ENCODE measurements at regions not wholly inside any gene's neighbourhood (a gene's known extent, or its start where the extent isn't known, plus 50 kb on each side); places are given as distances from the start of the nearest gene placed in this dataset.

DNA sequence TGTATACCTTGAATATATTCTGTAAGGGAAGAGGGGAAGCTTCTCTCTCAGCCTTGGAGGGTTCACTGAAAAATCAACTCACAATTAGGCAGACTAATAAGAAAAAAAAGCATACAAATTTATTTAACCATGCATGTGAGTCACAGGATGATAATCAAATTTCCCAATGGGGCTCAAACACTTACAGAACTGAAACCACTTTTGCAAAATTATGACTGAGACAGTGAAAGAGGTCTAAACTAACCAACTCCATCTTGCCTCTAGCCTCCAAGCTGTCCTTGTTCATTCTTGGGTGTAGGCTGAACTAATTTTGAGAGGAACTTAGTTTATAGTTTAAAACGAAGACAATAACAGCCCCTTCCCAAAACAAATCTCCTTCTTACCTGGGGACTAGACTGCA lies 618.3 kb upstream of the AUTS2 start:
- DNase-seq (ENCODE audit: low read depth in 2 of 2): no peak

- peak; percentile 38 to 44 for DNase-seq (ENCODE audit: low read depth in 2 of 2)
These were observed 617.8 kb upstream of the AUTS2 start for GRCh38 chr7:68980432-68980831.

DNA sequence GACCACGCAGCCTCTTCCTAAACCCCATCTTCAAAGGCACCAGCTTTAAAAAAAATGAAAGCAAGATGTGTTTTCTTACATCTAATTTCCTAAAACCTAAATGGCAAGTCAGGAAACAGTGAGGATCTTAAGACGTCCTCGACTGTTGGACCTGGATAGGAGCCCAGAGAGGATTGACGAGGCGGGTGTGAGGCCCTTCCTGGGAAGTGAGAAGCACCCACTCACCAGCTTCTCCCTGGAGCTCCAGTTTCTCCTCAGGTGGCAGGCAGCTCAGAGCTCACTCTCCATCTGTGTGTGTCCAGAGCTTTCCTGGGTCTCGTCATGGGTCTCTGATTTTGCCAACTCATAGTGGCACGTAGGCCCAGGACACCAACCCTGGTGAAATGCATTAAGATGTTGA lies 614.0 kb upstream of the AUTS2 start:
- DNase-seq (ENCODE audit: low read depth in 2 of 2): no peak

DNA sequence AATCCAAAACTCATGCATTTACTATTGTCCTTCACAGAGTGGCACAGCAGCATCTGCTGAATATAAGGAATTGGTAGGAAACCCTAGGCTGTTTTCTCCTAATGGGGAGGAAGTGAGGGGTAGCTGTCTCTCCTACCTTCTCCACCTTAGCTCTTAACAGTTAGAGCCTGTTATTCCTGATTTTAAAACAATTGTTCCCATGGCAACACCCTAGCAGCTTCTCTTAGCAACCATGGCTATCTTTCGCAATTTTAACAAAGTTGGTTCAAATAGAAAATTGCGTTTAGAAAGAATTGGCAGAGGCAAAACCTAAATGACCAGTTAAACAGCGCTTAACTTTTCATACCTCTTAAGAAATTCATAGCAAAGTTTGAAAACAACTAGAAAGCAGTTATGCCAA lies 603.4 kb upstream of the AUTS2 start:
- DNase-seq (ENCODE audit: low read depth in 2 of 2): no peak

- DNase-seq (ENCODE audit: low read depth in 2 of 2): no peak
These were observed 600.1 kb upstream of the AUTS2 start for GRCh38 chr7:68998136-68998535.

DNA sequence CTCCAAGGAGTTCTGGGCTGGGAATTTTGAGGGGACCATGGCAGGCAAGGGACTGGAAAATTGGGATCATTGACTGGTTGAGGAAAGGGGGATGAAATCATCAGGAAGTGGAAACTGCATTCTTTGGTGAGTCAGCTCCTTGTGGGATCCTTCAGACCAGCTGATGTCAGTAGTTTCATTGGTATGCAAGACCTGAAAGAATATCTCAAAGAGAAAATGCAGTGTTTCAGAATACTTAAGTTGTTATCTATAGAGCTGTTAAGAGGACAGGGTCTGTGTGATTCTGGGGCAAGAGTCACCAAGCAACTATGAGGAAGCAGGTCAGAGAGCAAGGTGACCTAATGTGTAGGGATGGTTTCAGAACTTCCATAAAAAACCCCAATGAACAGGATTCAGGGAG lies 595.9 kb upstream of the AUTS2 start:
- DNase-seq (ENCODE audit: low read depth in 2 of 2): peak; percentile 56 to 60

DNA sequence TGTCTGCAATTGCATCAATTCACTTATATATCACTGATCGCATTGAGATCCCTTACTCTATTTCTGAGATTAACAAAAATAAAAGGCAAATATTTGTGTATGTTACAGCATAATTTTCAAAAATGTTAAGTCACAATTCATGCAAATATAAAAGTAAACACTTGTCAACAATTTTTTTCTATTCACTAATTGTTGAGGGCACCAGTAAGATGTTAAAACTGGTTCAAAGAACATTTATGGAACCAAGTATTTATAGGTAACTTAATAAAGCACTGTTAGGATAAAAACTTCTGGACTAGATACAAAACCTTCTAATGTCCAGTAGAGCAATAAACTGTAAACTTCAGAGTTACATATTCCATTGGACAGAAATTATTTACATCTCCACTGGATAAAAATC lies 586.1 kb upstream of the AUTS2 start:
- DNase-seq (ENCODE audit: low read depth in 2 of 2): no peak

DNA sequence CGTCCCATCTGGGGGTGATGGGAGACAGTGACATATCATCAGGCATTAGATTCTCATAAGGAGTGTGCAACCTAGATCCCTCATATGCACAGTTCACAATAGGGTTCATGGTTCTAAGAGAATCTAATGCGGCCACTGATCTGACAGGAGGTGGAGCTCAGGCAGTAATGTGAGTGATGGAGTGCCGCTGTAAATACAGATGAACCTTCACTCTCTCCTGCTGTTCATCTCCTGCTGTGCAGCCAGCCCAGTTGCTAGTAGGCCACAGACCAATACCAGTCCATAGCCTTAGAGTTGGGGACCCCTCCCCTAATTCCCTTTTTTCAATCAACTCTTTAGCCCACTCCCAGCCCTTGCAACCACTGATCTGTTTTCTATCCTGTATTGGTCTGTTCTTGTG lies 581.1 kb upstream of the AUTS2 start:
- DNase-seq (ENCODE audit: low read depth in 2 of 2): no peak

DNA sequence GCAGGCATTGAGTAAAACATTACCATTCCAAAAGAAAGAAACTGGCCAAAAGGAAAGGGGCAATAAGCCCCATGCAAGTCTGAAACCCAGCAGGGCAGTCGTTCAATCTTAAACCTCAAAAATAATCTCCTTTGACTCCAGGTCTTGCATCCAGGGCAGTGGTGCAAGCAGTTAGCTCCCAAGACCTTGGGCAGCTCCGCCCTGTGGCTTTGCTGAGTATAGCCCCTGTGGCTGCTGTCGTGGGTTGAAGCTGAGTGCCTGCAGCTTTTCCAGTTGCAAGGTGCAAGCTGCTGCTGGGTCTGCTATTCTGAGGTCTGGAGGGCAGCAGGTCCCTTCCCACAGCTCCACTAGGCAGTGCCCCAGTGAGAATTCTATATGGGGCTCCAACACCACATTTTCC lies 580.1 kb upstream of the AUTS2 start:
- DNase-seq (ENCODE audit: low read depth in 2 of 2): no peak

DNA sequence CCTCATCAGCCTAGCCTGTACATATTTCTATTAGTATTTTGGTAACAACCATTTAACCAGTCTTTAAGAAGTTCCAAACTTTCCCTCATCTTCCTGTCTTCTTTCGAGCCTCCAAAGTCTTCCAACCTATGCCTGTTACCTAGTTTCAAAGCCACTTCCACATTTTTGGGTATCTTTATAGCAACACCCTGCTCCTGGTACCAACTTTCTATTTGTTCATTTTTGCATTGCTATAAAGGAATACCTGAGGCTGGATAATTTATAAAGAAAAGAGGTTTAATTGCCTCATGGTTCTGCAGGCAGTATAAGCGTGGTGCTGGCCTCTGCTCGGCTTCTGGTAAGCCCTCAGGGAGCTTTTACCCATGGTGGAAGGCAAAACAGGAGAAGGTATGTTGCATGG lies 578.8 kb upstream of the AUTS2 start:
- no peak for DNase-seq (ENCODE audit: low read depth in 2 of 2)

DNA sequence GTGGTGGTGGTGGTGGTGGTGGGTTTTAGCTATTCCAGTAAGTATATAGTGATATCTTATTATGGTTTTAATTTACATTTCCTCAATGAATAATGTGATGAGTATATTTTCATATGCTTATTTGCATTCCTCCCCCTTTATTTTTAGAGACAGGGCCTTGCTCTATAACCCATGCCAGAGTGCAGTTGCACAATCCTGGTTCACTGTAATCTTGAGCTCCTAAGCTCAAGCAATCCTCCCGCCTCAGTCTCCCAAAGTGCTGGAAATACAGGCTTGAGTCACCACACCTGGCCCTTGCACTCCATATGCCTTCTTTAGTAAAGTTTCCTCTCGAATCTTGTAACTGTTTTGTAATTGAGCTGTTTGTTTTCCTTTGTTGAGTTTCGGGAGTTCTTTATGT lies 577.7 kb upstream of the AUTS2 start:
- DNase-seq (ENCODE audit: low read depth in 2 of 2): no peak

- DNase-seq (ENCODE audit: low read depth in 2 of 2): no peak
These were observed 573.0 kb upstream of the AUTS2 start for GRCh38 chr7:69025249-69025648.

DNA sequence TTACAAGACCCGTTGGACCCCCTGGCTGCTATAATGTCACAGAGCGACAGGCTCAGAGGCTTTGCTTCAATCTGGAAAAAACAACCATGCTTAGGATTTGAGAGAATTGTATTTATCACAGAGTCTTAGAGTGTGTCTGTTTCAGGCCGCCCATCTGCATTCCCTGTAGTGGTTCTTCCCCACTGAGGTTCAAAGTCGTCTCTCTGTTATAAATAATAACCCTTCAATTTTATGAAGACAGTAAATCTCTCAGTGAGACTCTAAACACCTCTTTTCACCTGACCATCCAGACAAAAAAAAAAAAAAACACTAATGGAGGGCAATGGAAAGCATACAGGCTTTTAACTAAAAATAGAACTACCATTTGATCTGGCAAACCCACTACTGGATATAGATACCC lies 565.4 kb upstream of the AUTS2 start:
- no peak for DNase-seq (ENCODE audit: low read depth in 2 of 2)

GRCh38 chr7:69035826-69036225 lies 562.4 kb upstream of the AUTS2 start:
- no peak for DNase-seq (ENCODE audit: low read depth in 2 of 2)

GRCh38 chr7:69036301-69036700 lies 562.0 kb upstream of the AUTS2 start:
- no peak for DNase-seq (ENCODE audit: low read depth in 2 of 2)

DNA sequence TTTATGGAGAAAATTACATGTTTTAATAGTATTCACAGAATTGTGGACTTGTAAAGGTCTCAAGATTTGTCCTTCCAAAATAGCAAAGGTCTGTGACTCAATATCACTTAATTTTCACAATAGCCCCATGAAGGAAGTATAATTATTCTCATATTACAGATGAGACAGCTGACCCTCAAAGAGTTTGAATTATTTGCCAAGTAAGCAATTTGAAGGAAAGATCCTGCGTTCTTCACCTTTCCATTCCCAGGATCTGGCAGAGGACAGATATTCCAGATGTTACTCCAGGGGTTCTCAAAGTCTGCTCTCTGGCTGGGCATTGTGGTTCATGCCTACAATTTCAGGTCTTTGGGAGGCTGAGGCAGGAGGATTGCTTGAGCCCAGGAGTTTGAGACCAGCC lies 559.4 kb upstream of the AUTS2 start:
- no peak for DNase-seq (ENCODE audit: low read depth in 2 of 2)

GRCh38 chr7:69042138-69042537 lies 556.1 kb upstream of the AUTS2 start:
- no peak for DNase-seq (ENCODE audit: low read depth in 2 of 2)

- peak in 1 of 2 experiments; percentile 20 for DNase-seq (ENCODE audit: low read depth in 2 of 2)
These were observed 551.0 kb upstream of the AUTS2 start for GRCh38 chr7:69047151-69047754.

DNA sequence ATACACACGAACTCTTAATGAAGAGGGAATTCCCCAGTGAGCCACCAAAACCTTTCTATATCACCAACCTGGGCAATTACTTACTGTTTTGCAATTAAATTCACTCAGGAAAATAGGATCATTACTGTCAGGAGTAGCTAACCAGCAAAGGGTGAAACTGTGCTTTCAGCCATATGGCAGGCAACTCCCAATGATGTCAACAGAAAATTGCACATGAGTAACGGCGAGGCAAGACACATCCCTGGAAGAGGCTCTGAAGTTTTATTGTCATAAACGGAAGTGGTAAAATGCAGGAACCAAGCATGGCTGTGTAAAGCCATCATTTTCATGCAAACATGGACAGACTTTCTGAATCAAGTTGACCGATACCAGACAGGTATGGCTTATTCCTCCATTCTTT lies 548.9 kb upstream of the AUTS2 start:
- DNase-seq (ENCODE audit: low read depth in 2 of 2): peak; percentile 33 to 39

DNA sequence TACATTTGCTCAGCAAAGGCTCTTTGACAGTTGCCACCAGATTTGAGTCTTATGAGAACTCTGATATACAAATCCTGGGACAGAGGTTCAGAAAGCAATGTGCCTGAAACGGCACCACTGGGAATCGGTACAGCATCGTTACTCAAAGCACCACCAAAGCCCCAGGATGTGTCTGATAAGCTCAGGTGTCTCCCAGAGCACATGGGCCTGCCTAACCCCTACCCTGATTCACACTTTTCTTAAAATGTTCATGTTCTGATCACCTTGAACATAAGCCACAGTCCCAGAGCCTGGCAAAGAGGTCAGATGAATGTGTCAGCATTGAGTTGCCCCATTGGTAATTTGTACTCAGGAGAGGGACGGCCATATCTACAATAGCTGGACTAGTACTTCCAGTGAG lies 545.8 kb upstream of the AUTS2 start:
- DNase-seq (ENCODE audit: low read depth in 2 of 2): no peak

DNA sequence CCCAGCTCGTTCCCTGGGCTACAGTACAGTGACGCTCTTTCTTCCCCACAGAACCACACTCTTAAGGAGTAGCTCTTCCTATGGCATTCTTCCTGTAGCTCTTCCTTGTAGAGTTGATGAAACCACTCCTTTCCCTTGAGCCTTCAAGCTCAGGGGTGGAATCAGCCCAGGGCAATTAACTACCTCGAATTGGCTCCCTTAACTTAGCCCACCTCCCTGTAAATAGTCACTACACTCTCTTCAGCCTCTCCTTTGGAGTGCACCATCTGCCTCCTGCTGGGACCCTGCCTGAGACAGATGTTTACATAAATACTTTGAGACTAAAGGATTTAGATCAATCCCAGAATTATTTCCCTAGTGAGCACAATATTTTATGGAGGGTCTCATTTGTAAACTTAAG lies 537.8 kb upstream of the AUTS2 start:
- DNase-seq (ENCODE audit: low read depth in 2 of 2): no peak

GRCh38 chr7:69062020-69062765 lies 536.1 kb upstream of the AUTS2 start:
- DNase-seq (ENCODE audit: low read depth in 2 of 2): peak in 1 of 2 experiments; percentile 9

- DNase-seq (ENCODE audit: low read depth in 2 of 2): no peak
These were observed 530.9 kb upstream of the AUTS2 start for GRCh38 chr7:69067397-69067796.

DNA sequence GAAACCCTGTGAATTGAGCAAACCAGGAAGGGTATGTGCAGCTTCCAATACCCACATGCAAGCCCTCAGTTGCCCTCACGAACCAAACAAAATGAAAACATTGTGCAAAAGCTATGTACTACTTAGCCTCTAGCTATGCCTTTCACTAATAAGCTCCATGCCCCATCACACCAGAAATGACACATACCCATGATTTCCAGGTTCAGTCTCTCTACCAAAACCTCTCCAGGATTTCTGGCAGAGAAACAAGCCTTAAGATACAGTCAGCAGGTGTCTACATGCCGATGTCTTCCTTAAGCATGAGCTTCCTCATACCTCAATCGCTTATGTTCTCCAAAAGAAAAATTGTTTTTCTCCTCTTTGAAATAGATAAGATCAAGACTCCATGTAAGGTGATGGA lies 527.8 kb upstream of the AUTS2 start:
- no peak for DNase-seq (ENCODE audit: low read depth in 2 of 2)

Measured in fibroblast of skin of left quadriceps (primary cell).